Activated T-cell treated with anti-CD3 and anti-CD28 coated beads, Interleukin-2, amount 50 U/mL, for 4 hours (primary cell): ENCODE measurements at regions not wholly inside any gene's neighbourhood (a gene's known extent, or its start where the extent isn't known, plus 50 kb on each side); places are given as distances from the start of the nearest gene placed in this dataset.
"Not testable (repeated sequence)": the region's sequence is repeated elsewhere in the genome, so short reads cannot be mapped to it uniquely, and the experiment has no call there.

Experiments used
- ATAC-seq, 2 donors: fragments of 200-7000 bp; cut with Tn5 transposase; one replicate each; pipeline ENCODE4 v1.10.0; 2021
- DNase-seq: peaks from one replicate; pipeline ENCODE4 v3.0.0-alpha.2; 2020
- H3K27me3 Mint-ChIP-seq: one replicate; pipeline ENCODE4 v1.8.0; 2021; ENCODE audit warnings: low read depth, mixed read lengths
- H3K36me3 Mint-ChIP-seq: one replicate; pipeline ENCODE4 v1.8.0; 2022; ENCODE audit warnings: mixed read lengths; ENCODE audit not compliant: insufficient read depth
- H3K4me1 Mint-ChIP-seq: one replicate; pipeline ENCODE4 v1.8.0; 2021; ENCODE audit warnings: low read depth, mixed read lengths
- H3K4me3 Mint-ChIP-seq: one replicate; pipeline ENCODE4 v1.8.0; 2021; ENCODE audit warnings: mild to moderate bottlenecking, moderate library complexity, mixed read lengths
- H3K9me3 Mint-ChIP-seq: one replicate; pipeline ENCODE4 v1.8.0; 2021; ENCODE audit warnings: mixed read lengths

DNA sequence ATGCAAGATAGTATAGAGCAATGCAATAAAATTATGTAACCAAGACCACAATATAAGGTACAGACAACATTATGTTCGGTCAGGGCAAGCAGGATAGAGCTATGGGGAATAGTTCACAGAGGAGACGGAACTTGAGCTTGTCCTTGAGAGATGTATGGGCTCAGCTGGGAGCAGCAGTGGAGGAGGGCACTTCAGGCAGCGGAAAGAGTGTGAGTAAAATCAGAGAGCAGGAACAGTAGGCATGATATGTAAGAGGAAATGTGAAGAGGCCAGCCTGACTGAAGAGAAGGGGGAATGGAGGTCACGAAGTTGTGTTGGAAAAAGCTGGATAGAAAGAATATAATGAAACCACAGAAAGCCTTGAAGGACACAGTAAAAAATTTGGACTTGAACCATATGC lies 217.2 kb upstream of the NOCT start:
- Mint-ChIP-seq H3K27me3 (peaks cover 2% of the 10 kb centered on the region), H3K36me3 (no peaks in the 10 kb centered on the region)

DNA sequence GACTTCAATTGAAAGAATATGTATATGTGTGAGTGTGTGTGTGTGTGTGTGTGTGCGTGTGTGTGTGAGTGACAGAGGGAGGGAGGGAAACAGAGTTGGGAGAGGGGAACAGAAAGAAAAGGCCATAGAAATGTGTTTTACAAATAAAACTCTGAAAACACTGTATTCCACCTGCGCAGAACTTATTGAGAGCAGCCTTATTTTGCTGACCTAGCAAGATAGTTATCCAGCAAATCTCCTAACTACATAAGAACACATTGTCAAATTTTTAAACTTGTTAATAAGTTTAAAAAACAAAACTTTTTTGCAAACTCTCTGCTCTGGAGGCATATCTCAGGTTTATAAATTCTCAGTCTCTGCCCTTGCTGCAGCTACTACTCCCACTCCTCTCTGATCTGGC lies 217.9 kb upstream of the NOCT start:
- H3K4me3 Mint-ChIP-seq = no peak overlapping the region
- H3K36me3 Mint-ChIP-seq = no peaks in the 10 kb centered on the region
- ATAC-seq (no peak), DNase-seq (no peak)
- peaks cover 3% of the 10 kb centered on the region for H3K9me3 Mint-ChIP-seq
- H3K4me1 Mint-ChIP-seq = no peaks in the 10 kb centered on the region
- peaks cover 2% of the 10 kb centered on the region for H3K27me3 Mint-ChIP-seq

More for the DNA sequence above, 217.2 kb upstream of the NOCT start:
- H3K4me1 Mint-ChIP-seq = no peaks in the 10 kb centered on the region
- ATAC-seq = no peak
- no peak overlapping the region for H3K4me3 Mint-ChIP-seq
- peaks cover 3% of the 10 kb centered on the region for H3K9me3 Mint-ChIP-seq
- no peak for DNase-seq

GRCh38 chr4:138796761-138797160 lies 218.8 kb upstream of the NOCT start:
- ATAC-seq = no peak
- Mint-ChIP-seq H3K4me1 (no peaks in the 10 kb centered on the region), H3K36me3 (no peaks in the 10 kb centered on the region), H3K9me3 (peaks cover 5% of the 10 kb centered on the region), H3K27me3 (peaks cover 2% of the 10 kb centered on the region), H3K4me3 (no peak overlapping the region)
- no peak for DNase-seq

- Mint-ChIP-seq H3K9me3 (peaks cover 6% of the 10 kb centered on the region), H3K4me1 (no peaks in the 10 kb centered on the region), H3K27me3 (no peaks in the 10 kb centered on the region), H3K4me3 (no peak overlapping the region), H3K36me3 (no peaks in the 10 kb centered on the region)
- ATAC-seq = no peak
- no peak for DNase-seq
Observed at GRCh38 chr4:138790706-138791340, 224.8 kb upstream of the NOCT start.

DNA sequence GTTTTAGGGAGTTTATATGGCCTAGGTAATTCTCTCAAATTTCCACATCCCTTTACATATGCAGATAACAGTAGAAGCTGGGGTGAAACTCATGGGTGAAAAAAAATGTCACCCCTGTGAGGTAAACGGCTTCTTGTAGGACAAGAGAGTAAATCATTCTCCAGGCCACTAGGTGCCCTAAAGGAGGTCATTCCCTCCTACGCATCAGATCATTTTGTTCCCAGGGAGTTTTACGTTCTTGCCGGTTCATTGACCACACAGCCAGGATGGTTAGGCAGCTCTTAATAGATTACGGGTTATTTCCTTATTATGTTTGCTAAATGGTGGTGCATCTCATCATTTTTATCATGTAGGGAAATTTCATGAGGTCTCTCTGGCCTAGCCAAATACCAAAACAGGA lies 225.8 kb upstream of the NOCT start:
- H3K36me3 Mint-ChIP-seq = no peaks in the 10 kb centered on the region
- DNase-seq (no peak), ATAC-seq (no peak)
- no peaks in the 10 kb centered on the region for H3K27me3 Mint-ChIP-seq
- no peaks in the 10 kb centered on the region for H3K4me1 Mint-ChIP-seq
- peaks cover 6% of the 10 kb centered on the region for H3K9me3 Mint-ChIP-seq
- no peak overlapping the region for H3K4me3 Mint-ChIP-seq

DNA sequence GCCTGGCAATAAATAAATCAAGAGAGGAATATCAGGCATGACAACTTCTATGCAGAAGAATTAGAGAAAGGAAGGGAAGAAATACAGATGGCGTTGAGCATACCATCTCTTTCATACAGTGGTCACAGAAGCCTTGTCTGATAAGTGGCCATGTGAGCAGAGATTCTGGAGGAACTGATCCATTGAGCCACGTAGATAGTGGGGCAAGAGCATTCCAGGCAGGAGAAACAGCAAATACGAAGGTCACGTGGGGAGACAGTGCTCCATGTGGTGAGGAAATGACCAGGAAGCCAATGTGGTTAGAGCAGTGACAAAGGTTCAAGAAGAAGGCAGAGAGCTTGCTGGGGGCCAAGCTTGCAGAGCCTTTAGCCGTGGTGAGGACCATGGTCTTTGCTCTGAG lies 226.7 kb upstream of the NOCT start:
- ATAC-seq = no peak
- no peaks in the 10 kb centered on the region for H3K36me3 Mint-ChIP-seq
- DNase-seq = no peak
- no peak overlapping the region for H3K4me3 Mint-ChIP-seq
- H3K27me3 Mint-ChIP-seq = peaks cover 2% of the 10 kb centered on the region
- no peaks in the 10 kb centered on the region for H3K4me1 Mint-ChIP-seq
- H3K9me3 Mint-ChIP-seq = peaks cover 3% of the 10 kb centered on the region

- ATAC-seq (no peak), DNase-seq (no peak)
- no peaks in the 10 kb centered on the region for H3K36me3 Mint-ChIP-seq
- H3K4me3 Mint-ChIP-seq = no peak overlapping the region
- H3K9me3 Mint-ChIP-seq = peaks cover 3% of the 10 kb centered on the region
- no peaks in the 10 kb centered on the region for H3K4me1 Mint-ChIP-seq
- H3K27me3 Mint-ChIP-seq = peaks cover 2% of the 10 kb centered on the region
Observed at GRCh38 chr4:138788267-138788790, 227.3 kb upstream of the NOCT start.

DNA sequence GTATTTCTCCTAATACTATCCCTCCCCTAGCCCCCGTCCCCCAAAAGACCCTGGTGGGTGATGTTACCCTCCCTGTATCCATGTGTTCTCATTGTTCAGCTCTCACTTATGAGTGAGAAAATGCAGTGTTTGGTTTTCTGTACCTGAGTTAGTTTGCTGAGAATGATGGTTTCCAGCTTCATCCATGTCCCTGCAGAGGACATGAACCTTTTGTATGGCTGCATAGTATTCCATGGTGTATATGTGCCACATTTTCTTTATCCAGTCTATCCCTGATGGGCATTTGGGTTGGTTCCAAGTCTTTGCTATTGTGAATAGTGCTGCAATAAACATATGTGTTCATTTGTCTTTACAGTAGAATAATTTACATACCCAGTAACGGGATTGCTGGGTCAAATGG lies 235.8 kb upstream of the NOCT start:
- not testable (repeated sequence) for H3K36me3 Mint-ChIP-seq, H3K4me3 Mint-ChIP-seq, H3K4me1 Mint-ChIP-seq, DNase-seq, ATAC-seq, H3K9me3 Mint-ChIP-seq, H3K27me3 Mint-ChIP-seq

- Mint-ChIP-seq H3K9me3 (no peaks in the 10 kb centered on the region), H3K4me1 (no peaks in the 10 kb centered on the region), H3K27me3 (no peaks in the 10 kb centered on the region), H3K36me3 (no peaks in the 10 kb centered on the region), H3K4me3 (no peak overlapping the region)
- ATAC-seq (no peak), DNase-seq (no peak)
Observed at GRCh38 chr4:138775890-138776289, 239.7 kb upstream of the NOCT start.

- H3K27me3 Mint-ChIP-seq = no peaks in the 10 kb centered on the region
- no peak overlapping the region for H3K4me3 Mint-ChIP-seq
- no peaks in the 10 kb centered on the region for H3K4me1 Mint-ChIP-seq
- no peak for DNase-seq
- H3K9me3 Mint-ChIP-seq = no peaks in the 10 kb centered on the region
- no peaks in the 10 kb centered on the region for H3K36me3 Mint-ChIP-seq
- ATAC-seq = no peak
Observed at GRCh38 chr4:138775489-138775888, 240.1 kb upstream of the NOCT start.

GRCh38 chr4:138774940-138775339 lies 240.6 kb upstream of the NOCT start:
- Mint-ChIP-seq H3K4me3 (no peak overlapping the region), H3K9me3 (no peaks in the 10 kb centered on the region), H3K4me1 (no peaks in the 10 kb centered on the region), H3K36me3 (no peaks in the 10 kb centered on the region), H3K27me3 (no peaks in the 10 kb centered on the region)
- no peak for ATAC-seq
- no peak for DNase-seq

DNA sequence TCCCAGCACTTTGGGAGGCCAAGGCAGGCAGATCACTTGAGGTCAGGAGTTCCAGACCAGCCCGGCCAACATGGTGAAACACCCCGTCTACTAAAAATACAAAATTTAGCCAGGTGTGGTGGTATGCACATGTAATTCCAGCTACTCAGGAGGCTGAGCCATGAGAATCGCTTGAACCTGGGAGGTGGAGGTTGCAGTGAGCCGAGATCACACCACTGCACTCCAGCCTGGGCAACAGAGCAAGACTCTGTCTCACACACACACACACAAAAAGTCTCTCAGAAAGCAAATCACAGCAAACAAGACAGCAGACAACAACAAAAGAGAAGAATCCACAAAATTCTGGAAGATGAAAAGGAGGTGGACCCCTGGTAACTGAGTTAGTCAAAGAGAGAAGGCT lies 241.5 kb upstream of the NOCT start:
- ATAC-seq, H3K27me3 Mint-ChIP-seq: not testable (repeated sequence)

DNA sequence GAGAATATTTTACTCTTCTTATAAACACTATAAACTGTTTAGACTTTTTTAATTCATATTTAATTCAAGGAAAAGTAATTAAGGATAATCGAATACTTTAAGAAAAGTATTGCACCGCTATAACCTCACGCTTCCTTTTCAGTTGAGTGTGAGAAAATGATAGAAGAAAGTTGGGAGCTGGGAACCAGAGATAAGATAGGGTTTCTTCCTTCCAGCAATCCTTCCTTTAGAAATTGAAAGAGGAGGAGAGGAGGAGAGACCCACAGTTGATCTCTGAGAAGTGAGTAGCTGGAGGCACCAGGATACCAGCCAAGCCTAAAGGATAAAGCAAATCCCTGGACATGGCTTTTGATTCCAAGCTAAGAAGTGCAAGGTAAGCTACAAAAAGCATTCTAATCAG lies 242.3 kb upstream of the NOCT start:
- no peaks in the 10 kb centered on the region for H3K36me3 Mint-ChIP-seq
- DNase-seq (no peak), ATAC-seq (no peak)
- no peaks in the 10 kb centered on the region for H3K9me3 Mint-ChIP-seq
- H3K4me3 Mint-ChIP-seq = no peak overlapping the region
- H3K4me1 Mint-ChIP-seq = no peaks in the 10 kb centered on the region
- no peaks in the 10 kb centered on the region for H3K27me3 Mint-ChIP-seq

More for the DNA sequence above, 241.5 kb upstream of the NOCT start:
- H3K4me1 Mint-ChIP-seq, H3K4me3 Mint-ChIP-seq, H3K36me3 Mint-ChIP-seq, DNase-seq, H3K9me3 Mint-ChIP-seq: not testable (repeated sequence)

DNA sequence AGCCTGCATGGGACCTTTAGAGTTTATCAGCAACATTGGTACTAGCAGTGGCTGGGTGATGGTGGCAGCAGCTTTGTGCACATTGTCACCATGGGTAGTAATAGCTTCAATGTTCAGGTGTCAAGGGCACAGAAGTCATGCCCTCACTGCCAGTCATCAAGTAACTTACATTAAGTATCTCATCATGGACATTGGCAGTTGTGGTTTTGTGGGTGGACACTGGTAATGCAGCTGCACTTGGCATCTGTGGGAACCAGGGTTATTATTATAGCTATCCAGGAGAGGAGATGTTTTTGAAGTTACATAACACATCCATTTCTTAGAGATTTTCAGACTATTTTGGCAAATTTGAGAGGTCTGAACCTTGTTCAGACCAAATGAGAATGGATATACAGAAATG lies 243.2 kb upstream of the NOCT start:
- no peak for ATAC-seq
- Mint-ChIP-seq H3K4me3 (no peak overlapping the region), H3K27me3 (no peaks in the 10 kb centered on the region), H3K36me3 (no peaks in the 10 kb centered on the region), H3K4me1 (no peaks in the 10 kb centered on the region), H3K9me3 (no peaks in the 10 kb centered on the region)
- DNase-seq = no peak

- Mint-ChIP-seq H3K27me3 (no peaks in the 10 kb centered on the region), H3K4me1 (no peaks in the 10 kb centered on the region), H3K4me3 (no peak overlapping the region), H3K9me3 (no peaks in the 10 kb centered on the region), H3K36me3 (no peaks in the 10 kb centered on the region)
- no peak for DNase-seq
- ATAC-seq = no peak
Observed at GRCh38 chr4:138770818-138771217, 244.8 kb upstream of the NOCT start.

GRCh38 chr4:138766332-138766731 lies 249.2 kb upstream of the NOCT start:
- DNase-seq (no peak), ATAC-seq (no peak)
- Mint-ChIP-seq H3K36me3 (no peaks in the 10 kb centered on the region), H3K27me3 (no peaks in the 10 kb centered on the region), H3K4me1 (no peaks in the 10 kb centered on the region), H3K4me3 (no peak overlapping the region), H3K9me3 (no peaks in the 10 kb centered on the region)
